GM04504 (cell line): ENCODE measurements at regions not wholly inside any gene's neighbourhood (a gene's known extent, or its start where the extent isn't known, plus 50 kb on each side); places are given as distances from the start of the nearest gene placed in this dataset.
A peak's percentile ranks its signal among the peaks of the same experiment; 100 is the strongest.

Experiments used
- DNase-seq: peaks from one replicate; pipeline ENCODE4 v3.0.0-alpha.2; 2012; ENCODE audit warnings: low read depth

GRCh38 chr1:198472997-198473396 is 67.5 kb downstream of the ATP6V1G3 start:
- DNase-seq: no peak

- DNase-seq: no peak
These were observed 68.4 kb downstream of the ATP6V1G3 start for GRCh38 chr1:198472119-198472518.

- no peak for DNase-seq
These were observed 72.6 kb downstream of the ATP6V1G3 start for GRCh38 chr1:198467907-198468306.

DNA sequence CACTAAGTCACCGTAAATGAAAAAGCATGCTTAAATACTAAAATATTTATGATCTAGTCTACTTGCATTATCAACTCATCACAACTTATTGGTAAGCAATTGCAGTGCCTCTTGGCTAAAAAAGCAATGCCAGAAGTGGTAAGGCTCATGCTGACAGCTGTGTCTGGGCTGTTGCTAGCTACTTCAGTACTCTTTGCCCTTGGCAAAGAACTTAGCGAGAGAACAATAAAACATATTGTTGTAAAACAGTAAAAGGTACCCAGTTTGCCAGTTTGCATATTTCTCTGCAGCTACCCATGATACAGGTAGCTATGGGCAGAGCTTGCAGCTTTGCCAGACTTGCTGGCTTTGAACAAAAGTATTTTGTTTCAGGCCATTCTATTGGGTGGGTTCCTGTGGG is 73.1 kb downstream of the ATP6V1G3 start:
- DNase-seq: no peak

- peak; percentile 65 for DNase-seq
These were observed 75.0 kb downstream of the ATP6V1G3 start for GRCh38 chr1:198465201-198466144.

- no peak for DNase-seq
These were observed 76.8 kb downstream of the ATP6V1G3 start for GRCh38 chr1:198463709-198464108.

- DNase-seq: no peak
These were observed 78.0 kb downstream of the ATP6V1G3 start for GRCh38 chr1:198462365-198463019.

DNA sequence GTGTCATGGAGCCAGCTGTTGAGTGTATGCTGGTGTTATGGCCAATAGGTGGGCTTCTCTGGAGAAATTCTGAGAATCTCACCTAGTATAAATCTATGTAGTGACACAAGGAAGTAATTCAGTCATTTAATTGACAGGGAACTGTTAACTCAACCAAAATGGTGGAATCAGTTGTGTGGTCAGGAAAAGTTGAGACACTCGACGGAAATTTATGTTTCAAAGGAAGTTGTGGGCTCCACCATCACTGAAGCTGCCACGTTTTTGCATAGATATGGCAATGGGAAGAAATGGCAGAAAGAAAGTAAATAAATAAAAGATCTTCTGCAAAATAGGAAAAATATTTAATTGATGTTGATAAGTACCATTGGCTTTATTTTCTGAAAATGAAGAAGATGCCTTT is 84.5 kb downstream of the ATP6V1G3 start:
- DNase-seq: no peak

DNA sequence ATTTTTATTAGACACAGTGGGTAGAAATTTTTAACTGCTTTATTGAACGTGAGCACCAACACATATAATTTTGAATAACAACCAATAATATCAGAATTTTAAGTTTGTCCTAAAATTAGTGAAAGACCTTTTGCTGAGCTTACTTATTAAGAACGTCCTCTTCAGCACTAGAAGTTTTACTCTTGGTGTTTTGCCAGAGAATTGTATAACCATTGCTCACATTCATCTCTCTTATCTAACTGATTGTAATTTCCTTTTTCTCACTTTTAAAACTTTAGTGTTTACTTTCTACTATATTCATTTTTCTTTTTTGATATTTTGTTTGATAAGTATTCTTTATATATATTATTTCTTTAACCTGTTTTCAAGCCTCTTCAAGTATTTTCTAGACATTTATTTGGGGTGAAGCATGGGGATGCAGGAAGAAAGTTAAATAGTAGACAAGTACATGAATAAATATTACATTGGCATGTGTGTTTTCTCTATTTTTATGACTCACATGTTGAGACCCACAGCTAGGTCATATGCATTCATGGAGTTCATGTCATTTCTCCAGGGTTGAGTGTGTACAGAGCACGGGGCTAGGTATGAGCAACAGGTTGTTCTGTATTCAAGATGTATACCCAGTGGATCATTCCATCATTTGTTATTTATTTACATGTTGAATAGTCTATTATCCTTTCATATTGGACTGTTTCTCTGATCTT is 90.6 kb downstream of the ATP6V1G3 start:
- no peak for DNase-seq

GRCh38 chr1:198449261-198449660 is 91.2 kb downstream of the ATP6V1G3 start:
- no peak for DNase-seq

- DNase-seq: no peak
These were observed 93.0 kb downstream of the ATP6V1G3 start for GRCh38 chr1:198447468-198447867.

DNA sequence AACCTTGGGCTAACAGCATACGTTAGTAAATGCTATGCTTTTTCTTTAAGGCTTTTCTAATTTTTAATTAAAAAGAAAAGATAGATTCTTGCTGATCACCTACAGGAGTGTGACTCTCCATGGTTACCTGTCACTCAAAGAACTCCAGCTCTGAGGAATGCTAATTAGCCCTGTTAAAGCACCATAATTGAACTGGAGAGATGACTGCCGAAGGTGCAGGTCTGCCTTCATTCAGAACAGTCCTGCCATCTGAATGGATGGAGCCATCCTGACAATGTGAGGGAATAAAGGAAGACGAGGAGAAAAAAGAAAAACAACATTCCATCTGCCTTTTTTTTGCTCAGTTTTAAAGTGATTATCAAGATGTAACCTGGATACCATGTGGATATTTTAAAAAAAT is 94.6 kb downstream of the ATP6V1G3 start:
- DNase-seq: no peak

DNA sequence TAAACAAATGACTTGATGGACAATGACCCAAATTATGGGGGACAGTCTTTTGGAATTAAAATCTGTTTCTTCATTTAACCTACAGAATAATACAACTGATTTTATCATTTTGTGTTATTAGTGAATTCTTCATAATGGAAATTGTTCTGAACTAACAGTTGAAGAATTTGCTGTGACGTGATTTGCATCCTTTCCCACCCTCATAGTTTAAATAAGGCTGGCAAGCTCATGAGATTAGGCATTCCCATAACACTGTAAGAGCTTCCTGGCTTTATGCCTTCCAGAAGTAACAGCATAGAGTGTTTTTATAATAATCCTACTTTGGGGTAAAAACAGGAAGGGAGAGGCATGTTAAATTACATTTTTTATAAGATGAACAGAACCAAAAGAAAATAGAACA is 95.7 kb downstream of the ATP6V1G3 start:
- no peak for DNase-seq

GRCh38 chr1:198443365-198444233 is 96.9 kb downstream of the ATP6V1G3 start:
- peak; percentile 66 for DNase-seq

DNA sequence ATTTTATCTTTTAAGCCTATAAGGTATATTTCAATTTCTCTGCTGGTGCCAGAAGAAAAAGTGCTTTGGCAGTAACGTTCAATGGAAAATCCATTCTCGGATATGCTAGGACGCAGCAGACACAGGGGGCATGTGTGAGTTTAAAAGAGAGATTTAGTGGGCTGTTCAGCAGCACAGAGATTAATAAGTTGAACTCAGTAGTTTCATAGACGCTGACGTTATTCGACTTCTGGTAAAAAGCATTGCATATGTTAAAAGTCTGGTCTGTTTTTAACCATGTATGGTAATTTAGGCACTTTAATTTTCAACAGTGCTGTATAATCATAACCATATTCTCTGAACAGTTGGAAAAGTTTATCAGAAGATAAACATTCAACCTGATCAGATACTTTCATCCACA is 99.6 kb downstream of the ATP6V1G3 start:
- no peak for DNase-seq

DNA sequence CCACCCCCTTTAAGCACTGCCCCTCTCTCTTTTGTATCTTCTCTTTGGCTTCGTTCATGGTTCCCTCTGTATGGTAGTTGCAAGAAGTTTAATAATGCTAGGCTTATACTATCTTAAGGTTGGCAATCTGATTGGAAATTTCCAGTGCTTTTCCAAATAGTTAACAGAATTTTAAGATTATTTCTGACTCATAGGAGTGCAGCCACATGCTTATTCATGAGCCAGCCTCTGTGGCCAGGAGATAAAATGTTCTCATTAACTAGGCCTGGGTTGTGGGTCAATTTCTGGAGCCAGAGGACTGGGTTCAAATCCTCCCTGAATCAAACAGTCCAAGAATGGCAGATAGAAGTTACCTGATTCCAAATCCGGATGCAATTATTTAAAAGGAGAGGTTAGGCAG is 103.1 kb downstream of the ATP6V1G3 start:
- no peak for DNase-seq

- no peak for DNase-seq
These were observed 104.2 kb downstream of the ATP6V1G3 start for GRCh38 chr1:198436276-198436675.

DNA sequence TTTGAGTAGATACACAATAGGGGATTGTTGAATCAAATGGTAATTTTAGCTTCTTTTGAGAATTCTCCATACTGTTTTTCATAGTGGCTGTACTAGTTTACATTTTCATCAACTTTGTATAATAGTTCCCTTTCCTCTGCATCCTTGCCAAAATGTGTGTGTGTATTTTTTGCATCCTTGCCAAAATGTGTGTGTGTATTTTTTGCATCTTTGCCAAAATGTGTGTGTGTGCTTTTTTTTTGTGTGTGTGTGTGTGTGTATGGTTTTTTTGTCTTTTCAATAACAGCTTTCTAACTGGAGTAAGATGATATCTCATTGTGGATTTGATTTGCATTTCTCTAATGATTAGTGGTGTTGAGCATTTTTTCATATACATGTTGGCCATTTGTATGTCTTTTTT is 105.4 kb downstream of the ATP6V1G3 start:
- no peak for DNase-seq

GRCh38 chr1:198424441-198424840 is 116.0 kb downstream of the ATP6V1G3 start:
- DNase-seq: no peak

DNA sequence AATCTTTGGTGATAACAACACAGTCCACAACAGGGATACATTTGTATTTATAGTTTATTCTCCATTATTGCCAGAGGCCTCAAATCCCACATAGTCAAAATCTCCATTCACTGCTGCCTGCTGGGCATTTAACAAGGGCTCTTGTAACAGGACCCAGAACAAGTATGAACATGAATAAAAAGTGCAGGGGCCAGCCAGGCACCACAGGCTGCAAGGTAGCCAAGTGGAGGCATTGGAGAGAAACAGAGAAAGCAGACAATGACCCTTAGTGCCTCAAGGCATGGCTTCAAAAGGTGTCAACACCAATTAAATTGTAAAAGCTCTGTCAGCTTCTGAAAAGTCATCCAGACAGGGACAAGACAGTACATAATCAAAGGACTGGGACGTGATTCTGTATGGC is 116.8 kb downstream of the ATP6V1G3 start:
- DNase-seq: no peak

GRCh38 chr1:198417039-198417438 is 123.4 kb downstream of the ATP6V1G3 start:
- no peak for DNase-seq

DNA sequence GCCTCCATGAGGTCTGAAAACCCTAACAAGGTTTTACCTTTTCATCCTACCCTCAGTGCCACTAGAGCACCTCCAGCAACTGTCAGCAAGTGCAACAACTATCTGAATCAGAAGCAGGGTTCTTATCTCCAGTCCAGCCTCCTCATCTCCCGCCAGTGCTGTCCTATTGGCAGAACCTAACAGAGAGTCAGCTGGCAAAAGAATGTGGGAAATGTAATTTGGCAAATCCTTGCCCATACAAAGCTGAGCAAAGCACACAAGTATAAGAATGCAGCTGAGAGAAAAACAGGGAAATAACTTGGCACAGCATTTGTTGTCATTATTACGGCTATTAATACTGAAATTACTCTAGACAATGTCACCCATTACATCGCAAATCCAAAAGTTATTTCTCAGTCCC is 124.2 kb downstream of the ATP6V1G3 start:
- no peak for DNase-seq
